Umbilical cord (tissue), 1 donor: ENCODE measurements at regions not wholly inside any gene's neighbourhood (a gene's known extent, or its start where the extent isn't known, plus 50 kb on each side); places are given as distances from the start of the nearest gene placed in this dataset.
A peak's percentile ranks its signal among the peaks of the same experiment; 100 is the strongest.
"Not testable (repeated sequence)": the region's sequence is repeated elsewhere in the genome, so short reads cannot be mapped to it uniquely, and the experiment has no call there.

Experiments
- DNase-seq: peaks from one replicate; pipeline ENCODE4 v3.0.0-alpha.2; 2015; ENCODE audit warnings: low spot score

DNA sequence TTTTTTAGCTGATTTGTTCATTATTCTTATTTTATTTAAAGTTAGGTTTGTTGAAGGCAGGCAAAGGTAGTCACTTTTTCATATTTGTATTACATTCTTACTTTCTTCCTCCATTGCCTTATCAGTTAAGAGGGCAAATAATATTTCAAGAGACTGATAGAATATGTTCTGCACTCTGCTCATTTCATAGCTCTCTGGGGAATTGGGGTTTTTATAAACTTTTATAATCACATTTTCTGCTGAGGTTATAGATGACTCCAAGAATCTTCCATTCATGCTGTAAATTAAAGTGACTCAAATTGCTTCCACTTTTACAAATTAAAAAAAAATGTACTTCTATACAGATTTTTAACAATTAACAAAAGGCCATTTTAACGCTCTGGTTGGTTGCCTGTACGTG is 142.9 kb upstream of the PLGLB2 start:
- peak; percentile 5 for DNase-seq

GRCh38 chr2:87608377-87609166 is 139.3 kb upstream of the PLGLB2 start:
- DNase-seq, result not testable (repeated sequence)

- not testable (repeated sequence) for DNase-seq
Measured at GRCh38 chr2:87610974-87611373, 136.9 kb upstream of the PLGLB2 start.

DNA sequence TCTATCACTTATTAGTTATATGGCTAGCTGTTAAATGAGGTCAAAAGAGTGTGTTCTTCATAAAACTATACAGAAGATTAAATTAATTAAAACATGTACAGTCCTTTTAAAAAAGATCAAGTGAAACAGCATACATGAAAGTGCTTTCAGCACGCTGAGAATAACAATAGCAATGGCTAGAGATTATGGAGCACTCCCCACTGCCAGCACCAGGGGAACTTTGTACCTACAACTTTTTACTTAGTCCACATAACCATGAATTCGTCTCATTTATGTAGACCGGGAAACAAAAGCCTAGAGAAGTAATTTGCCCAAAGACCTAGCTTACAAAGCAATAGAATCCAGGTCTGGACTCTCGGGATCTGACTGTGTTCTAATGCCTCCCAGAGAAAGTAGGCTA is 136.5 kb upstream of the PLGLB2 start:
- DNase-seq, result not testable (repeated sequence)

DNA sequence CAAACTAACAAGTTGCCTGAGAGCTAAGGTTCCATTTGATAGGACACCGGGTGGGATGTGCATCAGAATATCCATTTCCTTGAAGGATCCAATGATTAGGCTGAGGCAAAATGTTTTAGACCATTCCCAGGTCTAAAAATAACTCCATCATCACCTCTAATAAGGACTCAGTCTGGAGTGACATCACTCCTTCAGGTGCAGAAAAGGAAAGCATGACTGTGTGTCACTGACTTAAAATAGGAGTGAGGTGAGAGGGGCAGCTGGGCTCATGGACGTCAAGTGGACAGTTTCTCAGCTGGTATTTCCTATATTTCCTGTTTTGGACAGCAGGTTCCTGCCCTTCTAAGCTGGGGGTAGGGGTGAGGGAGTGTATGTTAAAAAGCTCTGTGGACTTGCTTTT is 135.9 kb upstream of the PLGLB2 start:
- DNase-seq, result not testable (repeated sequence)

DNA sequence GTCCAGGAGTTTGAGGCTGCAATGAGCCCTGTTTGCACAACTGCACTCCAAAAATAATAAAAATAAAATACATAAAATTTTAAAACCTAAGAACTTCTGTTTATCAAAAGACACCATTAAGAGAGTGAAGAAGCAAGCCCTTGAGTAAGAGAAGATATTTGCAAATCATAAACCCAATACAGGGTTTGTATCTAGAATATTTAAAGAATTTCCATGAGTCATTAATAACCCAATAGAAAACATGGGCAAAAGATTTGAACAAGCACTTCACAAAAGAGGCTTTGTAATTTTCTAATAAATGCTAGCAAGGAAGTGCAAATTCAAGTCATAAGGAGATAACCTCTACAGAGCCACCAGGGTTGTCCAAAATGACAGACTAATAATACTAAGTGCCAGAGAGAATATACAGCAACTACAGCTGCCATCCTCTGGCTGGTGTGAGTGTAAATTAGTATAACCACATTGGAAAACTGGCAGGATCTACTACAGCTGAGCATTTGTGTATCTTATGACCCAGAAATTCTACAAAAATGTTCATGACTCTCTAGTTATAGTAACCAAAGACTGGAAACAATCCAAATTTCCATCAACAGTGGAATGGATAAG is 133.0 kb upstream of the PLGLB2 start:
- not testable (repeated sequence) for DNase-seq

DNA sequence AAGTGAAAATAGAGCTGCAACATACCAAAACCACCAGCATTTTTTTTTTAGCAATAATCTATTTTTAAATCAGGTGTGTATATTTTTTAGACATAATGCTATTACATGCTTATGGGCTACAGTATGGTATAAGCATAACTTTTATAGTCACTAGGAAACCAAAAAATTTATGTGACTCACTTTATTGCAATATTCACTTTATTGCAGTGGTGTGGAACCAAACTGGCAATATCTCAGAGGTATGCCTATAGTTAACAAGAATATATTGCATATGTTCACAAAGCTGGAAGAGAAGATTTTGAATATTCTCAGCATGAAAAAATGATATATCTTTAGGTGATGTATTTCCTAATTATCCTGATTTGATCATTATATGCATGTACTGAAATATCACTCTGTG is 128.8 kb upstream of the PLGLB2 start:
- not testable (repeated sequence) for DNase-seq

- DNase-seq, result not testable (repeated sequence)
Measured at GRCh38 chr2:87621139-87621538, 126.7 kb upstream of the PLGLB2 start.

GRCh38 chr2:87622720-87623119 is 125.2 kb upstream of the PLGLB2 start:
- DNase-seq, result not testable (repeated sequence)

- DNase-seq, result peak; percentile 2
Measured at GRCh38 chr2:87629491-87630458, 118.1 kb upstream of the PLGLB2 start.

DNA sequence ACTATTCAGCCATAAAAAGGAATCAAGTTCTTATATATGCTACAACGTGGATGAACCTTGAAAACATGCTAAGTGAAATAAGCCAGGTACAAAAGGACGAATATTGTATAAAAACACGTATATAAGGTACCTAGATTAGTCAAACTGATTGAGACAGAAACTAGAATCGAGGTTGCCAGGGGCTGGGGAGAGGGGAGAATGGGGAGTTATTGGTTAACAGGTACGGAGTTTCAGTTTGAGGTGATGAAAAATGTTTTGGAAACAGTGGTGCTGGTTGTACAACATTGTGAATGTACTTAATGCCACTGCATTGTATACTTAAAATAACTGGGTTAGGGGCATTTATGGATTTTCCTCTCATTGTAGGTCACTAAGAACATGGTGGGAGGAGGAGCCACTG is 117.0 kb upstream of the PLGLB2 start:
- not testable (repeated sequence) for DNase-seq

- DNase-seq, result not testable (repeated sequence)
Measured at GRCh38 chr2:87631402-87631801, 116.5 kb upstream of the PLGLB2 start.

DNA sequence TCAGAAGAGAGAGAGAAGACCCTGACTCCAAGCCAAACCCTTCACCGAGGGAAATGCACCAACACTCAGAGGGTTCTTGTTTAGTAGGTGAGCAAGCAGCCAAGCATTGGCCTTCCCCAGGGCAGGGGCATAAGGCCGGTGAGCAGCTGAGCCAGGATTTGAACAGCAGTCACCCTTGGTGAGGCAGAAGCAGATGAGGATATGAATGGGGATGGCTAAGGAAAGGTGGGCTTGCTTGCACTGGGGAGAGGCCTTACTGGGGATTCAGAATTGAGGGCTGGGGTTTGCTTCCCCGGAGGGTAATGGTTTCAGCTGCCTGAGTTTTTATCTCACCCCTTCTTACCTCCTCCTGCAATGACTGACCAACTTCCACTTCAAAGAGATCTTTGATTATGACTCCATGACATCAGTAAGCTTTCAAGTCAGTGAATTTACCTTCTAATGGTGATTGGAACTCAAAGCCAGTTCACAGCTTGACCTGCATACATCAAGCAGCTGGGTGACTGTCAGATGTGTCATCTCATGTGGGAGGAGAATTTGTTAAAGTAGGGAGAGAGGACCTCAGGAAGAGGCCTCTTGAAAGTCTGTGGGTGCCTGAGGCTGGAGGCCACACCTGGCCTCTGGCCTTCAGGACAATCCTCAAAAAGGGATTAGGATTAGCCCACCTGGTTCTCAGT is 114.5 kb upstream of the PLGLB2 start:
- not testable (repeated sequence) for DNase-seq

- not testable (repeated sequence) for DNase-seq
Measured at GRCh38 chr2:87634106-87634505, 113.8 kb upstream of the PLGLB2 start.

- peak; percentile 15 for DNase-seq
Measured at GRCh38 chr2:87634971-87635650, 112.8 kb upstream of the PLGLB2 start.

GRCh38 chr2:87636246-87636645 is 111.6 kb upstream of the PLGLB2 start:
- not testable (repeated sequence) for DNase-seq

GRCh38 chr2:87636735-87637134 is 111.2 kb upstream of the PLGLB2 start:
- not testable (repeated sequence) for DNase-seq

DNA sequence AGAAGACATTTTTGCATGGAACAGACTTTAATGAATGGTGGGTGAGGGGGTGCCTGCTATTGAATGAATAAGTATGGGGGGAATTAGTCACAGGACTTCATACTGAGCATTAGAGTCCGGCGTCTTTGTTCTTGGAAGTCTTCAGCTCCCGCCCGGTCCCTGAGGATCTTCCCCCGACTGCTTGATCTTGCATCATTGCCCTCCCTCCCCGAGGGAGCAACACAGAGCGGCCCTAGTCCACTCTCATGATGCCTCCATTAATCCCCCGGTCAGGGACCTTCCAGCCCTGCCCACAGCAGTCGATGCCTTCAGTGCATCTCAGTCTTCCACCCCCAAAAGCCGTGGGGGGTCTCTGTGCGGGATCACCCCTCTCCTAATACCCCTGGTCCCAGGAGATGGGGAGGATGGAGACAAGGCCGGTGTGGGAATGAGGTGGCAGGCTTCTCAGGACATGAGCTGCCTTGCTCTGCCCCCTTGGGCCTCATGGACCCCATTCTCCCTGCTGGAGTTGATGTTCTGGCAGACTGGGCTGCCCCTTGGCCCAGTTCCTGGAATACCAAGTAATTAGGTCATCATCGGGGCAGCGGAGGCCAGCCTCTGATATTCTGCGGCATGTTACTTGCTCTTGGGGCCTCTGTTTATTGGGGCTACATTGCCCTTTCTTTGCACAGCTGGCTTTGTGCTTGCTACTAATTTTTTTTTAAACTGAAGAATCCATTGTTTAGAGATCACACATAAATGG is 110.5 kb upstream of the PLGLB2 start:
- peak; percentile 72 for DNase-seq

DNA sequence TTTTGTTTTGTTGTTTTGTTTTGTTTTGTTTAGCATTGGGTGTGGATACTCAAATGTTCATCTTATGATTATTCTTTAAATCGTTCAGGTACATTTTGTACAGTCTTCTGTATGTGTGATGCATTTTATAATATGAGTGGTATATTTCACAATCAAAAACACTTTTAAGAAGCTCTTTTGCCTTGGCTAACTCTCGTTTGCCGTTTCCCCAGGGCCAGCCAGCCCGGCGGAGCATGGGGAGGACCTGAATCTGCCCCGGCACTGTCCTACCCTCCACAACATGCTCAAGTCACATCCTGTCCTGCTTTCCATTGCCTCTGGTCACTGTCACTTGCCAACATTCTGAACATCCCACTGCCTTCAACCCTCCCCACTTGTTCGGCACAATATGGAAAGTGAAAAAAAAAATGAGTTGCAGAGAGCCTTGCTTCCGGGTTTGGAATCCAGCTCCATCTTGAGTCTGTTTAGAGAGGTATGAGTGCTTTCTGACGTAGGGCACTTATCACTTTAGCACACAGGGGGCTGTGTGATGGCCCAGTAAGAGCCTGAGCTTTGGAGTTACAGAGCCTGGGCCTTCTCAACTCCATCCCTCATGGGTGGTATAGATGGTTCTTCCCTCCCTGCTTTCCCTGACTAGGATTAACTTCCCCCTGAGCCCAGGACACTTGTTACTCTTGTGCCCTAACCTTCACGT is 109.6 kb upstream of the PLGLB2 start:
- not testable (repeated sequence) for DNase-seq
